HUES64 (cell line): ENCODE measurements at regions not wholly inside any gene's neighbourhood (a gene's known extent, or its start where the extent isn't known, plus 50 kb on each side); places are given as distances from the start of the nearest gene placed in this dataset.
"Not testable (repeated sequence)": the region's sequence is repeated elsewhere in the genome, so short reads cannot be mapped to it uniquely, and the experiment has no call there.

Experiments
- H3K27ac ChIP-seq: 2 replicates; pipeline ENCODE4 v1.7.0; 2013; ENCODE audit warnings: low read depth, low read length, inconsistent platforms
- H3K27me3 ChIP-seq: 2 replicates; pipeline ENCODE4 v1.6.1; 2013; ENCODE audit warnings: mild to moderate bottlenecking, low read length; ENCODE audit not compliant: insufficient read depth
- H3K36me3 ChIP-seq: 2 replicates; pipeline ENCODE4 v1.6.1; 2013; ENCODE audit warnings: mild to moderate bottlenecking, low read length; ENCODE audit not compliant: insufficient read depth
- H3K4me1 ChIP-seq: 2 replicates; pipeline ENCODE4 v1.6.1; 2013; ENCODE audit warnings: mild to moderate bottlenecking, low read length, moderate library complexity; ENCODE audit not compliant: insufficient read depth
- H3K4me3 ChIP-seq: 2 replicates; pipeline ENCODE4 v1.5.1; 2013; ENCODE audit warnings: mild to moderate bottlenecking, low read length, moderate library complexity
- H3K9ac ChIP-seq: 2 replicates; pipeline ENCODE4 v1.6.1; 2013; ENCODE audit warnings: mild to moderate bottlenecking, low read depth, low read length
- H3K9me3 ChIP-seq: 2 replicates; pipeline ENCODE4 v1.6.1; 2013; ENCODE audit warnings: low read depth, low read length; ENCODE audit not compliant: insufficient read depth
- WGBS: fragments of 150-250, 120-280 bp; methylation state at CpG from one replicate; pipeline ENCODE4 v1.1.7; 2013; ENCODE audit warnings: missing lambda C conversion rate; 5-methylcytosine and 5-hydroxymethylcytosine counted together

DNA sequence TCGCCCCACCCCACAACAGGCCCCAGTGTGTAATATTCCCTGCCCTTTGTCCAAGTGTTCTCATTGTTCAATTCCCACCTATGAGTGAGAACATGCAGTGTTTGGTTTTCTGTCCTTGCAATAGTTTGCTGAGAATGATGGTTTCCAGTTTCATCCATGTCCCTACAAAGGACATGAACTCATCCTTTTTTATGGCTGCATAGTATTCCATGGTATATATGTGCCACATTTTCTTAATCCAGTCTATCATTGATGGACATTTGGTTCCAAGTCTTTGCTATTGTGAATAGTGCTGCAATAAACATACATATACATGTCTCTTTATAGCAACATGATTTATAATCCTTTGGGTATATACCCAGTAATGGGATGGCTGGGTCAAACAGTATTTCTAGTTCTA lies 132.7 kb downstream of the SNX10 start:
- not testable (repeated sequence) for H3K9me3 ChIP-seq, H3K36me3 ChIP-seq, H3K27ac ChIP-seq, H3K9ac ChIP-seq, H3K27me3 ChIP-seq, H3K4me3 ChIP-seq
- WGBS = 89% methylated on average over 1 of the region's 1 CpG
- peaks cover 14% of the 10 kb centered on the region for H3K4me1 ChIP-seq

GRCh38 chr7:26425655-26426054 lies 134.0 kb downstream of the SNX10 start:
- no peaks in the 10 kb centered on the region for H3K27me3 ChIP-seq
- H3K9me3 ChIP-seq = no peaks in the 10 kb centered on the region
- H3K4me1 ChIP-seq = peaks cover 13% of the 10 kb centered on the region
- no peak overlapping the region for H3K4me3 ChIP-seq
- WGBS = 83% methylated on average over 1 of the region's 1 CpG
- no peak overlapping the region for H3K27ac ChIP-seq
- H3K9ac ChIP-seq = no peak overlapping the region
- H3K36me3 ChIP-seq = no peaks in the 10 kb centered on the region

GRCh38 chr7:26426096-26426495 lies 134.4 kb downstream of the SNX10 start:
- Histone ChIP-seq H3K9ac (no peak overlapping the region), H3K4me1 (peaks cover 9% of the 10 kb centered on the region), H3K27me3 (no peaks in the 10 kb centered on the region), H3K9me3 (no peaks in the 10 kb centered on the region), H3K4me3 (no peak overlapping the region), H3K36me3 (no peaks in the 10 kb centered on the region), H3K27ac (no peak overlapping the region)
- 64% methylated on average over 5 of the region's 5 CpGs for WGBS

- no peak overlapping the region for H3K9ac ChIP-seq
- H3K9me3 ChIP-seq = no peaks in the 10 kb centered on the region
- no peaks in the 10 kb centered on the region for H3K27me3 ChIP-seq
- peaks cover 4% of the 10 kb centered on the region for H3K4me1 ChIP-seq
- no peak overlapping the region for H3K27ac ChIP-seq
- no peaks in the 10 kb centered on the region for H3K36me3 ChIP-seq
- 91% methylated on average over 3 of the region's 3 CpGs for WGBS
- H3K4me3 ChIP-seq = no peak overlapping the region
Observed at GRCh38 chr7:26428571-26428970, 136.9 kb downstream of the SNX10 start.

DNA sequence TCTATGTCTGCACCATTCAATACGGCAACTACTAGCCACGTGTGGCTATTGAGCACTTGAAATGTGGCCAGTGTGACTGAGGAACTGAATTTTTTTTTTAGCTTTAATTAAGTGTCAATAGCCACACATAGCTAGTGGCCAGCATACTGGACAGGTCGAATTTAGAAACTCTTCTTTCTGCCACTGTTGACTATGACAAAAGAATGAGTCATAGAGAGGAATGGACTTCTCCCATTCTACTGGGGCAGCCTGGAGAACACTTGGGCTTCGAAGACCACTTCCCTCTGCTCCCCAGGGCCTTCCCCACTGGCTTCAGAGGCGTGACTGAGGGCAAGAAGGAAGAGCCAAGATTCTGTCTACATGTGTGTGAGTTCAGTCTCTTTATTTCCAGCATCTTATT lies 137.5 kb downstream of the SNX10 start:
- H3K9me3 ChIP-seq = no peaks in the 10 kb centered on the region
- H3K4me1 ChIP-seq = peaks cover 4% of the 10 kb centered on the region
- no peaks in the 10 kb centered on the region for H3K27me3 ChIP-seq
- no peak overlapping the region for H3K9ac ChIP-seq
- H3K36me3 ChIP-seq = no peaks in the 10 kb centered on the region
- 82% methylated on average over 5 of the region's 5 CpGs for WGBS
- no peak overlapping the region for H3K27ac ChIP-seq
- H3K4me3 ChIP-seq = no peak overlapping the region

DNA sequence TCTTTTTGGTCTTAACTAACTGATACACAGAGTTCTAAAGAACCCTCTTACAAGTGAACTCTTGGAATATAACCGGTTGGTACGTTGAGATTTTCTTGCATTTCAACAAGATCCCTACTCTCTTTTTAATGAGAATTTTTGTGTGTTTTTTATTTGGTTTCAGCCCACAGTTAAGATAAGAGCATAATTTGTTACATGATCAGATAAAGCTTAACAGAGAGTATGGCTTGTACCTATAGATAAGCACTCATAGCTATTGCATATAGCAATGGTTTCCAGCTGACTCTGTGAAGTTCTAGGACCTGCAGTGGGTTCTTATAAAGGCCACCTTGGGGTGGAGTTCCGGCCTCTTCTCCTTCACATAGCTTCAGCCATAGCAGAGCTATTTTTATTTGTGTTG lies 143.3 kb downstream of the SNX10 start:
- H3K36me3 ChIP-seq = no peaks in the 10 kb centered on the region
- no peak overlapping the region for H3K4me3 ChIP-seq
- H3K9ac ChIP-seq = no peak overlapping the region
- H3K27ac ChIP-seq = no peak overlapping the region
- H3K27me3 ChIP-seq = no peaks in the 10 kb centered on the region
- H3K4me1 ChIP-seq = peaks cover 7% of the 10 kb centered on the region; the same call in 1 of the 2 replicates
- 100% methylated on average over 1 of the region's 3 CpGs for WGBS
- H3K9me3 ChIP-seq = no peaks in the 10 kb centered on the region

DNA sequence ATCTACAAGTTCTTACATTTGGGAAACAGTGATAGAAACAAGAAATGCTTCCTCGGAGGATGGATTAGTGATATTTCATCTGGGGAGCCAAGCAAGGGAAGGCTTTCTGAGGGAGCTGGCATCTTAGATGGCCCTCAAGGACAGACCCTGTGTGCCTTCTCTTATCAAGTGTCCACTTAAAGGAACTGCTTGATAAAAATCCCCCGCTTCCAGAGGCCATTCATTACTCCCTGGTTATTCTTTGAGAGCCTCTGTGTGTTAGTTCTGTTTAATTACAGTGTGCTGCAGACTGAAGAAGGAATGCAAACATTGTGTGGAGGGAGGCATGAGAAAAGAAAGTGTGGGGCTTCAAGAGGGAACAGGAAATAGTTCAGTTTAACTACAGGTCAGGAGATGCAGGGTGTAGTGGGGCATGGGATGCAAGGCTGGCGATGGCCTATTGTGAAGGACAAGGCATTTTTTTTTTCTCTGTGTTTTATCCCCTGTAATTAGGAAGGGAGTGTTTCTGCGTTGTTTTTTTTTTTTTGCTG lies 145.4 kb downstream of the SNX10 start:
- H3K27me3 ChIP-seq = no peaks in the 10 kb centered on the region
- peaks cover 24% of the 10 kb centered on the region for H3K4me1 ChIP-seq
- WGBS = 95% methylated on average over 4 of the region's 4 CpGs
- H3K4me3 ChIP-seq = no peak overlapping the region
- H3K36me3 ChIP-seq = no peaks in the 10 kb centered on the region
- H3K9ac ChIP-seq = no peak overlapping the region
- no peaks in the 10 kb centered on the region for H3K9me3 ChIP-seq
- no peak overlapping the region for H3K27ac ChIP-seq

GRCh38 chr7:26438078-26438477 lies 146.4 kb downstream of the SNX10 start:
- WGBS = 100% methylated on average over 1 of the region's 1 CpG
- peaks cover 24% of the 10 kb centered on the region for H3K4me1 ChIP-seq

GRCh38 chr7:26439521-26440232 lies 148.0 kb downstream of the SNX10 start:
- H3K27ac ChIP-seq = no peak overlapping the region
- H3K9ac ChIP-seq = no peak overlapping the region
- no peaks in the 10 kb centered on the region for H3K9me3 ChIP-seq
- 88% methylated on average over 7 of the region's 7 CpGs for WGBS
- no peaks in the 10 kb centered on the region for H3K27me3 ChIP-seq
- H3K4me1 ChIP-seq = peaks cover 24% of the 10 kb centered on the region
- H3K36me3 ChIP-seq = no peaks in the 10 kb centered on the region
- H3K4me3 ChIP-seq = no peak overlapping the region

More at GRCh38 chr7:26438078-26438477, 146.4 kb downstream of the SNX10 start:
- H3K27me3 ChIP-seq = no peaks in the 10 kb centered on the region
- no peak overlapping the region for H3K4me3 ChIP-seq
- H3K9me3 ChIP-seq = no peaks in the 10 kb centered on the region
- H3K27ac ChIP-seq = no peak overlapping the region
- no peak overlapping the region for H3K9ac ChIP-seq
- no peaks in the 10 kb centered on the region for H3K36me3 ChIP-seq

GRCh38 chr7:26440233-26441001 lies 148.8 kb downstream of the SNX10 start:
- no peaks in the 10 kb centered on the region for H3K9me3 ChIP-seq
- no peak overlapping the region for H3K9ac ChIP-seq
- H3K36me3 ChIP-seq = no peaks in the 10 kb centered on the region
- H3K27me3 ChIP-seq = no peaks in the 10 kb centered on the region
- H3K4me3 ChIP-seq = no peak overlapping the region
- H3K4me1 ChIP-seq = peaks cover 24% of the 10 kb centered on the region
- WGBS = 85% methylated on average over 7 of the region's 7 CpGs
- no peak overlapping the region for H3K27ac ChIP-seq

GRCh38 chr7:26441002-26441521 lies 149.4 kb downstream of the SNX10 start:
- H3K36me3 ChIP-seq = no peaks in the 10 kb centered on the region
- WGBS = 35% methylated on average over 13 of the region's 13 CpGs
- H3K27me3 ChIP-seq = no peaks in the 10 kb centered on the region
- no peaks in the 10 kb centered on the region for H3K9me3 ChIP-seq
- H3K4me3 ChIP-seq = no peak overlapping the region
- H3K4me1 ChIP-seq = peaks cover 24% of the 10 kb centered on the region
- peak overlapping the region; percentile 11; the same call in 1 of the 2 replicates for H3K9ac ChIP-seq
- no peak overlapping the region for H3K27ac ChIP-seq
